ENCODE measurements at regions not wholly inside any gene's neighbourhood (a gene's known extent, or its start where the extent isn't known, plus 50 kb on each side); places are given as distances from the start of the nearest gene placed in this dataset.

GRCh38 chr10:81031774-81032173 lies 494.1 kb downstream of the SH2D4B start:
- DNase-seq (ENCODE audit: extremely low spot score, unreplicated experiment), result no peak
- Mint-ChIP-seq H3K27me3 (peaks cover 4% of the 10 kb centered on the region), H3K4me3 (no peak overlapping the region), H3K27ac (no peak overlapping the region), H3K4me1 (ENCODE audit: unreplicated experiment) (no peaks in the 10 kb centered on the region), H3K36me3 (no peaks in the 10 kb centered on the region), H3K9me3 (no peaks in the 10 kb centered on the region)
- no peak for TF ChIP-seq CTCF (conservative IDR thresholded peaks at IDR 0.05)

GRCh38 chr10:81034383-81034782 lies 496.7 kb downstream of the SH2D4B start:
- DNase-seq (ENCODE audit: extremely low spot score, unreplicated experiment), result no peak
- Mint-ChIP-seq H3K9me3 (no peaks in the 10 kb centered on the region), H3K27me3 (peaks cover 4% of the 10 kb centered on the region), H3K4me1 (ENCODE audit: unreplicated experiment) (no peaks in the 10 kb centered on the region), H3K36me3 (no peaks in the 10 kb centered on the region), H3K4me3 (no peak overlapping the region), H3K27ac (no peak overlapping the region)
- no peak for TF ChIP-seq CTCF (conservative IDR thresholded peaks at IDR 0.05)

- Mint-ChIP-seq H3K27me3 (peaks cover 4% of the 10 kb centered on the region), H3K27ac (no peak overlapping the region), H3K36me3 (no peaks in the 10 kb centered on the region), H3K4me3 (no peak overlapping the region), H3K9me3 (no peaks in the 10 kb centered on the region), H3K4me1 (ENCODE audit: unreplicated experiment) (no peaks in the 10 kb centered on the region)
- no peak for DNase-seq (ENCODE audit: extremely low spot score, unreplicated experiment)
- no peak for TF ChIP-seq CTCF (conservative IDR thresholded peaks at IDR 0.05)
These were observed 498.6 kb downstream of the SH2D4B start for GRCh38 chr10:81036257-81036656.

GRCh38 chr10:81040031-81040430 lies 502.3 kb downstream of the SH2D4B start:
- Mint-ChIP-seq H3K9me3 (no peaks in the 10 kb centered on the region), H3K27ac (no peak overlapping the region), H3K4me3 (no peak overlapping the region), H3K36me3 (no peaks in the 10 kb centered on the region), H3K27me3 (peaks cover 4% of the 10 kb centered on the region), H3K4me1 (ENCODE audit: unreplicated experiment) (peaks cover 4% of the 10 kb centered on the region)
- no peak for DNase-seq (ENCODE audit: extremely low spot score, unreplicated experiment)
- no peak for TF ChIP-seq CTCF (conservative IDR thresholded peaks at IDR 0.05)

GRCh38 chr10:81040940-81041339 lies 503.2 kb downstream of the SH2D4B start:
- Mint-ChIP-seq H3K4me1 (ENCODE audit: unreplicated experiment) (peaks cover 4% of the 10 kb centered on the region), H3K36me3 (no peaks in the 10 kb centered on the region), H3K27ac (no peak overlapping the region), H3K4me3 (no peak overlapping the region), H3K9me3 (no peaks in the 10 kb centered on the region), H3K27me3 (peaks cover 4% of the 10 kb centered on the region)
- TF ChIP-seq CTCF (conservative IDR thresholded peaks at IDR 0.05), result no peak
- no peak for DNase-seq (ENCODE audit: extremely low spot score, unreplicated experiment)

GRCh38 chr10:81042647-81043046 lies 504.9 kb downstream of the SH2D4B start:
- Mint-ChIP-seq H3K27ac (no peak overlapping the region), H3K4me3 (no peak overlapping the region), H3K9me3 (no peaks in the 10 kb centered on the region), H3K27me3 (peaks cover 4% of the 10 kb centered on the region), H3K36me3 (no peaks in the 10 kb centered on the region), H3K4me1 (ENCODE audit: unreplicated experiment) (peaks cover 4% of the 10 kb centered on the region)
- no peak for DNase-seq (ENCODE audit: extremely low spot score, unreplicated experiment)
- TF ChIP-seq CTCF (conservative IDR thresholded peaks at IDR 0.05), result no peak

All from type B pancreatic cell (in vitro differentiated cells).